ENCODE measurements at regions not wholly inside any gene's neighbourhood (a gene's known extent, or its start where the extent isn't known, plus 50 kb on each side); places are given as distances from the start of the nearest gene placed in this dataset.
A peak's percentile ranks its signal among the peaks of the same experiment; 100 is the strongest.
"Not testable (repeated sequence)": the region's sequence is repeated elsewhere in the genome, so short reads cannot be mapped to it uniquely, and the experiment has no call there.

DNA sequence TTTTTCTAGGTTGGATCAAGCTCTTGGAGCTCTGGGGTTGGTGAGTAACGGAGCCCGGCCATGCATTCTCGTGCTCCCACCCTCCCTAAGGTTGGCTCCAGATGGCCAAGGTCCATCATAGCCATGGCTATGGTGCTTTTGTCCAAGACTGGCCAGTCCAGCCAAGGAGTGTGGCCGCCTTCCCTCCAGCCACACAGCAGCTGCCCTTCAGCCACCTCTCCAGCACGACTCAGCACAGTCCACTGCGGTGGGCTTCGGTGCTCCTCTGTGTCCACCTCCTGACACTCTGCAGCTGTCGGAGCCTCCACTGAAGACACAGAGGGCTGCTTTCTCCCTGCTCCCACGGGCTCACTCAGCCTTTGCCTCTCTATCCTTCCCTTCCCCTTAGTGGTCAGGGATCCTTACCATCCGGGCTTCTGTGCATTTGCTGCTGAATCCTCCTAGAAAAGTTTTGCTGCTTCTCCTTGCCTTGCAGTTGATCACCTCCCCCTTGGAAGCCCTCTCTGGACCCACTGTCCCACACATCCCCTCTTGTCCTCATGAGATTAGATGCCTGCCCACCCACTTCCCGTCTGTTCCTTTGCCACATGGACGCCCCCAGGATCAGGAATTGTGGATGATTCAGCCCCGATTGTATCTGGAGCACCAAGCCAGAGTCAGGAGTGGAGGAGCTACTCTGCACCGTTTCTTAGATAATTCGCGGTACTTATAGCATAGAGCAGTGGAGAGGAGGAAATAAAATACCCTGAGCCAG, 177.1 kb upstream of the COPS8 start:
- intact Hi-C loops (cut with DNase I) = no loop called here
- DNase-seq = peak in 1 of 10 donors; percentile 47

DNA sequence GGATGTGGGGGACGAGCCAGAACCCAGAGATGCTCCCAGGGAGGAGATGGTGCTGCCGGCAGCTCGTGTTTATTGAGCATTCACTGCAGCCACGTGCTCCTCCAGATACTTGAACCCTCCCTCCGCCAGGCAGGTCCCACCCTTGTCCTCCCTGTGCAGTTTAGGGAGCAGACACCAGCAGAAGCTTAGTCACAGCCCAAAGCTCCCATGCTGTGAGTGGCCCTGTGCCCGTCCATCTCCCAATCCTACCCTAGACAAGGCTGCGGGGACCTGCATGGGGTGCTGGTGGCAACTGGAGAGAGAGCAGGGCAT, 176.5 kb upstream of the COPS8 start:
- DNase-seq = peak in 1 of 10 donors; percentile 66
- intact Hi-C loops (cut with DNase I) = no loop called here

DNA sequence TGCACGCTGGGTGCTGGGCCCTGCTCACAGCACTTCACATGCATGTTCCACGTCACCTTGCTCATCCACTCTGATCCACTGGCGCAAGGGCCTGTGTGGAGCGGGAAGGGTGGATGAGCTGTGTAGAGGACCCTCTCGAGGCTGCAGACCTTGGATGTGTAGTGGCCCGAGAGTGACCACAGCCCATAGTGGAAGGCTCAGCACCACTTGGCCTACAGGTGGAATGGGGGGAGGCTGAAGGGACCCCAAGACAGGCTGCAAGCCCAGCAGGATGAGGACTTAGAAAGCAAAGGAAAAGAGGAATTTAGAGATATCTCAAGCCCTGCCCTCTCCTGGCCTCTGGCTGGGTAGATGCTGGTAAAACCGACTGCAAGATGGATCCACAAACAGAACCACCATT, 175.9 kb upstream of the COPS8 start:
- intact Hi-C loops (cut with DNase I) = no loop called here
- no peak for DNase-seq

DNA sequence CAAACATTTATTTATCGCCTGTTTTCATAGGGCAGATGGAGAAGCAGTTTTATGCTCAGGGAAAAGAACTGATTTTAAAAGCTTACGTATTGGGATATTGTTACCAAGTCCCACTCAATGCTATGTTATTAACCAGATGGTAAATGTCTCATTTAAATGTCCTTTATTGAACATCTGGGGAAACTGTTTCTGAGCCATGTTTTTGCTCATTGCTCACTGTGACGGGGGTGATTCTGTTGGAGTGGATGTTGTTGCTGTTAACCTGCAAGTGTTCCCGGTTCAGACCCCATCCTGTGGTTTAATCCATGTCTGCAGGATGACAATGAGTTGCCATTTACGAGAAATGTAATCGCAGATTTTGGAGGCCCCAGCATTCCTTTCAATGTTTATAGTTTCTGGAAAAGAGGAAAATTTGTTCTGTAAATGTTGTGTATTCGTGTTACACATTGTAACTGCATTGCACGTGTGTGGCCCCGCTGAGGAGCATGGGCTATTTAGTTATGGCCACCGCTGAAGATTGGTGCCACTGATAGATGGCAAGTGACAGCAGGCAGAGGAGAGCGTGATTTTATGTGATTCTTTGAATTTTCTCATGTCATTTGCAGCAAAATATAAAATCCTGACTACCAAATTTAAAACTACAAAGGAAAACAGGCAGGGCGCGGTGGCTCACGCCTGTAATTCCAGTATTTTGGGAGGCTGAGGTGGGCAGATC, 174.8 kb upstream of the COPS8 start:
- intact Hi-C loops (cut with DNase I) = no loop called here
- no peak for DNase-seq

DNA sequence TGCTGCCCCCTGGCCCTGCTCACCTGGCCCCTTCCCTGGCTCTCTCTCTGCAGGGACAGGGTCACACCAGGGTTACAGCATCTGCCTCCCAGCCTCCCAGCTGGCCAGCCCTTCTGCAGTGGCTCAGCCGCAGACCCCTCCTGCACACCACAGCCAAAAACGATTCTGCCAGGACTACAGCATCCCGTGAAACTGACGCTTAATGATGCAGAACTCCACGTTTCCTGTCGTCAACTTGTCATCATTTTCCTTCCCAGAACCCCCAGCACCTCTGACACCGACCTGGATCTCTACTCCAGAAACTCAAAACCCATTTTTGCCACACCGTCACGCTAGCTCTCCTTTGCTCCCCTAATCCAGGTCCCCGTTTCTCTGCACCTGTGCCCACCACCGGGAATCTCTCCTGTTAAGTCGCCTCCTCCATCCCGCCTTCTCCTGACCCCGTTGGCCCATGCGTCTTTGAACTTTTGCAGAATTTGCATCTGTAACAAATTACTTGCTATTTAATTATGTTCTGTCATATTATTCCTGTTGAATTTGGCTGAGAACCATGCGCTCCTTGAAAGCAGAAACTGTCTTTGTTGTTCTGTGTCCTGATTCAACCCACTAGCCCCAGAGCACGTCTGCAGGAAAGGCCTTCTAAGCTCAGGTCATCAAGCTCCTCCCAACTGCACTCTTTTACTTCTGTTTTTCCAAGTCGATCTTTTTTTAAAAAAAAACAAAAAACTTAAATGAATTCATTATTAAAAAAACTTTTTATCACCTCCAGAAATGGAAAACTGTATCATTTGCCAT, 173.2 kb upstream of the COPS8 start:
- DNase-seq = no peak
- intact Hi-C loops (cut with DNase I) = no loop called here

DNA sequence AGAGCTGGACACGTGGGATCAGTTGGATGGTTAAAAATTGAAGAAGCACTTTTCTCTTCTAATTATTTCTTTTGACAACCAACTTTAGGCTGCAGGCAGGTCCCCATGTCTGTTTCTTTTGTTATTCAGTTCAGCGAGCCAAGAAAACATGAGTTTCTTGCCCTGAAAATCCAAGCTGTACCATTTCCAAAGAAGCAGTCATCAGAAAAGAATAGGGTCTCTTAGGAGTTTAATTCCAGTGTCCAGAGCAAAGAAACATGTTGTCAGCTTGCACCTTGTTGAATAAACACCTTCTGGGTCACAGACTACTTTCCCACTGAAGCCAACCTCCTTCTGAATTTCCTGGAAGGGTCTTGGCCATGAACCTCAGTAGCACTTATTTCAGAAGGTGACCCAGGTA, 170.5 kb upstream of the COPS8 start:
- intact Hi-C loops (cut with DNase I) = no loop called here
- no peak for DNase-seq

DNA sequence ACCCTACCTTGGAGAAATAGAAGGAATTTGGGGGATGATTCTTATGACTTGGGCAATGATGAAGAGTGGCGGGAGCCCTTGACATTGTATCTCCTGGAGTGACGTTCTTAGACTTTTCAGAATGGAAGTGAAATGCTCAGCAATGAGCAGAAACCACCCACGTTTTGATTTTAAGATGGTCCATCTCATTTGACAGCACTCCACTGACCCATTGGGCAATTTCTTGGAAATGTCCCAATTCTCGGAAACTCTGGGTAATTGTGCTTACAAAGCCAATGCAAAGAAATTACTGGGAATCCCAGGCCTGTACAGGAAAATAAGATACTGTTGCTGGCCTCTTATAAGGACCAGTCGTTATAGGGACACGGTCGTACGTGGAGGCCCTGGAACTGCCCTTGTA, 170.0 kb upstream of the COPS8 start:
- DNase-seq = no peak
- intact Hi-C loops (cut with DNase I) = no loop called here

DNA sequence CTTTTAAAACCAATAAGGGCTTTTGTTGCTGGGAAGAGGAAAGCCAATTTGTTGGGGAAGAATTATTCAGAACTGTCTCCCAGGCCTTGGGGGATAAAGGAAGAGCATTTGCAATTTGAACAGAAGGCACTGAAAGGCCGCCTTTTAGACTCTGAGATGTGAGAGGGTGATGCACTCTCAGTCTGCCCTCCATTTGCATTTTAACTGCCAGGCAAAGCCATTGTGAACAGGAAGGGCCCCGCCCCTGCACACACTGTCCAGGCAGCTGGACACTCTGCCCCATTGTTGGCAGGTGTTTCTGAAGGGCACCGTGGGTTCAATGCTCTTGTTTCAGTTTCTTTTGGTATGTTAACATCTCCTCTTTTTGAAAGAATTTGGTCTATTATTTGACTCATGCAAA, 169.5 kb upstream of the COPS8 start:
- peak in 2 of 10 donors; percentile 27 to 81 for DNase-seq
- intact Hi-C loops (cut with DNase I) = no loop called here

DNA sequence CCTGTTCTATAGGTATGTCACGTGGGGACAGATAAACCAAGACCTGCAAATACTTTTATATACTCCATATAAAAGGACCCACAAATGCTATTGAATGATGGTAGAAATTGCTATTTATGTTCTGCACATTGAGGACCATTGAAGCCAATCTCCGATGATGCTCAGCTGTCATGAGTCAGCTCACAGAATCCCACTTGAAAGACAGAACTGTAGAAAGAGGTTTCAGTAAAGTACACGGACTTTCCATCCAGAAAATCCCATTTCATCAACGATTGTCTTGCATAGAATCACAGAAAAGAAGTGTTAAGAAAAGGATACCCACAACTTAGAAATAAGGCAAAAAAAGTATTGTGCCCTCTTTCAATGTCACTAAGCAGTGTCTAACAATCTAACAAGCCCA, 169.0 kb upstream of the COPS8 start:
- DNase-seq = no peak
- intact Hi-C loops (cut with DNase I) = no loop called here

DNA sequence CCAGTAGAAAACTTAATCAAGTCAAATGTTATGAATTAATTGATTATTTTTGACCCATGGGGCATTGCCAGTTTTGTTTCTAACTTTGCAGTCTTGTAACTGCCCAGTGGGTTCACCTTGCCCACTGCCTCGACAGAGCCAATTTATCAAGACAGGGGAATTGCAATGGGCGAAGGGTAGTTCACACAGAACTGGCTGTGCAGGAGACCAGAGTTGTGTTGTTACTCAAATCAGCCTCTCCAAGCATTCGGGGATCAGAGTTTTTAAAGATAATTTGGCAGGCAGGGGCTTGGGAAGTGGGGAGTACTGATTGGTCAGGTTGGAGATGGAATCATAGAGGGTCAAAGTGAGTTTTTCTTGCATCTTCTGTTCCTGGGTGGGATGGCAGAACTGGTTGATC, 168.5 kb upstream of the COPS8 start:
- intact Hi-C loops (cut with DNase I) = no loop called here
- no peak for DNase-seq

DNA sequence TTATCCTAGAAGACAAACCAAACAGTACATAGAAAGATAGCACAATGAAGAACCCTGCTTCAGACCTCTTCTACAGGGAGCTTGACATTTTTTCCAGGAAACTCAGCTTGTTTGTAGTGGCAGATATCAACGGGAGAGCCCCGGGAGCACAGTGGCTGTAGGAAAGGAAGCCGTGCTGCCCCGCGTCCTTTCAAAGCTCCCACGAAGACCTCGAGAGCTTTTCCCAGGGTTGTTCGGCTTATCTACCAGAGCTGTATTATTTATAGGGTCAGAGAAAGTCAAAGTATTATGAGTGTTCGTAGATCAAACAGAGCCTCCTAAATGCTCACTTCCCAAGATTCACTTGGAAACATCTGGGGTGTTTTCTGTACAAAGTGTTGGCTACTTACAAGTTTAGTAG, 167.1 kb upstream of the COPS8 start:
- no peak for DNase-seq
- intact Hi-C loops (cut with DNase I) = no loop called here

DNA sequence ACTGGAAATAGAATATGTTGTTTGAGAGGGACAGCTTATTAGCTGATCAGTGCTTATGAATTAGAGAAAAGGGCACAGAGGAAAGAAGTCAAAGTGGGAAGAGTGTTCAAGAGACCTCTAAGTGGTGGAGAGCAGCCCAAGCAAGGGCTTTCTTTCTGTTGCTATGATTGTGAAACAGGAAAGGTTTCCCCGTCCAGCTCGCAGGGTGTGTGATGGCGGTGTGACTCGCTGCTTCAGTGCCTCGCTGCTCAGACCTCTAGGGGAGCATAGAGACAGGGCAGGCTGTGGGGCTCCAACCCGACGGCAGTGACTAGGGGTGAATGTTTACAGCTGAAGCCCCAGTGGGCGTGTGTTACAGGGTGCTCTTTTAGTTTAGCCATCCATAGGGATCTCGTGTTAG, 166.5 kb upstream of the COPS8 start:
- no peak for DNase-seq
- intact Hi-C loops (cut with DNase I) = no loop called here

DNA sequence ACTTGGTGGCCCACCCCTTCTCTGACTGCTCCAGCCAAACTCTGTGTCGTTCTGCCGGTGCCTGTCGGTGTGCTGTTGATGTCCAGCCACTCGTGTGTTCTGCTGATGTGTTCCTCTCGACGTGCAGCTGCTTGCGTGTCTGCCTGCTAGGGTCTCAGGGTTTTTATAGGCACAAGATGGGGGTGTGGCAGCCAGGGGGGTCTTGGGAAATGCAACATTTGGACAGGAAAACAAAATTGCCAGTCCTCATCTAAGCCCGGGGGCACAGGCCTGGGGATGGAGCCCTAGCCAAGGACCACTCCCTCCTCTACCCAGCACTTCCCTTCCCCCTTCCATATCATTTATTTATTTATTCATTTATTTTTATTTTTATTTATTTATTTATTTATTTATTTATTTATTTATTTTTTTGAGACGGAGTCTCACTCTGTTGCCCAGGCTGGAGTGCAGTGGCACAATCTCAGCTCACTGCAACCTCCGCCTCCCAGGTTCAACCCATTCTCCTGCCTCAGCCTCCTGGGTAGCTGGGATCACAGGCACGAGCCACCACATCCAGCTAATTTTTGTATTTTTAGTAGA, 165.8 kb upstream of the COPS8 start:
- peak in 1 of 10 donors; percentile 40 for DNase-seq
- intact Hi-C loops (cut with DNase I) = not testable (repeated sequence)

DNA sequence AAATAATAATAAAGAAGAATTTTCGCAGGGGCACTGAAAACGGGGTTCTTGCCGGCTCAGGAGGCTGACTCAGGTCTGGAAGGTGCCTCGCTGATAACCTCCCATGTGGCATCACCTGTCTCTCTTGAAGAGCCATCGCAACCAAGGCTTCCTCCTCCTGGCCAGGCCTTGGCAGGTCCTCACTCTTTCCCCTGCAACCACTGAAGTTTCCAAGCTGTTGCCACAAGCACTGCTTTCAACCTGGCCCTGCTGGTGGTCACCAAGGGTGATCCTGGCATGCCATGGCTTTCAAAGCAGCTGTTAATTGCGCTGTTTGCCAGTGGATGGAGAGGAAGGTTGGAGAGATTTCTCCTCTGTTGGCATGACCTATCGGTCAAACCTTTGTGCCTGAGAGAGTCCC, 163.6 kb upstream of the COPS8 start:
- peak in 1 of 10 donors; percentile 46 for DNase-seq
- intact Hi-C loops (cut with DNase I) = no loop called here

DNA sequence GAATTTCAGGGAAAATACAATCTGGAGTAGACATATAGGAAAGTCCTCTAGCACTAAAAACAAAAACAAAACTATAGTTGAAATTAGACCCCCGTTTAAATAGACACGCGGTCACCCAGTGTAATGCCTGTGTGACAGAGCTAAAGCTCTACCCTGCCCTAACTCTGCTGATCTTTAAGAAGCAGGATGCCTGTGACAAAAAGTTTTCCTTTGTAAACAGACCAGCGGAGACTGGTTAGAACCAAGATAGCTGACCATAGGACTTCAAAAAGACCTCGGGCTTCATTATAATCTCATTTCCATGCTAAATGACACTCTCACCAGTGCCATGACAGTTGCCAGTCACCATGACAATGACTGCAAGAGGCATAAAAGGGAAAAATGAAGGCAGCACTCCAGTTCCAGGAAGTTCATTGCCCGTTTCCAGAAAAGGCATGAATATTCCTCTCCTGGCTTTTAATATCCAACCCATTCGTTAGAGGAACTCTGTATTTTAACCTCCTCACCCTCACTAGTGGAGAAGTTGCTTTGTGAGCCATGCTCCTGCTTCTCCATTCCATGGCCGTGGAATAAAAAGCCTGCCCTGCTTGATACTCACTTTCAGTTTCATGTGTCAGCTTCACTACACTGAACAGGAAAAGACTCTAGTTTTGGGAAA, 157.2 kb upstream of the COPS8 start:
- no peak for DNase-seq
- intact Hi-C loops (cut with DNase I) = no loop called here

DNA sequence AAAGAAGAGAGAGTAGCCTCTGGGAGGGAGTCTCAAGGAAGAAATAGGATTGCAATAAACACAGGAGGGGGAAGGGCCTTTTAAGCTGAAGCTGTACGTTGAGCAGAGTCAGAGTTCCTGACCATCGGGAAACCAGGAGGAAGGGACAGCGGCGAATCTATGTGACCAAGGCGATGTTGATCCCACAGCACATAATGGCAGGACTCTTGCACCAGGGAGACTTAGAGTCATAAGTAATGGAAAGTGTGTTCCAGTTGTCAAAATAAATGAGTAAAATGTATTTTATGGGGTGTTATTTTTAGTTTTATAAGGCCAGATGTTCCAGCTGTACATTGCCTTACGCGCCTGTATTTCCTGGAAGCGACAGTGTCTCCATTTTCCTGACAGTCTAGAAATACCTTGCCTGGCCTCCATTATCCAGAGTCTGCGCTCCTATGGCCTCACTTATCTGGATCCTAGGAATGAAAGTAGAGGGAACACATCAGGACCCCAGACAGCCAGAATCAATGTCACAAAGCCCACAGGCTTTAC, 152.8 kb upstream of the COPS8 start:
- DNase-seq = no peak
- intact Hi-C loops (cut with DNase I) = no loop called here

DNA sequence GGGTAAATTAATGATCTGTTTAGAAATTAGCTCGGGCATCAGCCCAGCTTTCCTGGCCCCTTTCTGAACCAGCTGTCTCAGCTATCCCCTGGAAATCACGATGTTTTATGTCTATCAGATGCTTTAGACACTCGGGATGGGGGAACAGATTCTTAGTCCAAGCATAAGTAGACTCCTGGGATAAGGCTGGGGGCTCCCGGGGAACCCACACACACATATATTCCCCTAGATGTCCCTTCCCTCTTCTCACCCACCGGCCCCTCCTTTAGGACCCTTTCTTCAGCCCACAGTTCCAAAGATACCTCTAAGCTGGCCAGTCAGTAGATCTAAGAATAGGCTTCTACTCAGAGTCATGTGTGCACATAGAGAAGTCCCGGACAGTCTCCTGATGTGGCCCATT, 151.5 kb upstream of the COPS8 start:
- intact Hi-C loops (cut with DNase I) = no loop called here
- DNase-seq = no peak

DNA sequence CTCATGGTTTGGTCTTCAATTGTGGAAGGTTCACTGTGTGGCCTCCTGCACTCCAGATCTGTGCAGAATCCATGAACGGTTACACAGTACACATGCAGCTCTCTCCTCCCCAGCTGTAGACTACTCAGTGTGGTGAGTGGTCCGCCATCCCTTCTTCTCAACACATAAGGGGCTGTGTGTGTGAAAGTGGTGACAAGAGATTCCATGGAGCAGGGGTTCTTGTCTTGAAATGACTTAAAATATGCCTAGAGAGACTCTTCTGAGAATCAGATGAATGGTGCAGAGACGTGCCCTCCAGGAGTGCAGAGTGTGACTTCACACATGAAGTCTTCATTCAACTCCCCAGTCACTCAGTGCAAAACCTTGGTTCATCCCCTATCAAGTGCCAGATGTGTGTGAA, 151.0 kb upstream of the COPS8 start:
- DNase-seq = no peak

DNA sequence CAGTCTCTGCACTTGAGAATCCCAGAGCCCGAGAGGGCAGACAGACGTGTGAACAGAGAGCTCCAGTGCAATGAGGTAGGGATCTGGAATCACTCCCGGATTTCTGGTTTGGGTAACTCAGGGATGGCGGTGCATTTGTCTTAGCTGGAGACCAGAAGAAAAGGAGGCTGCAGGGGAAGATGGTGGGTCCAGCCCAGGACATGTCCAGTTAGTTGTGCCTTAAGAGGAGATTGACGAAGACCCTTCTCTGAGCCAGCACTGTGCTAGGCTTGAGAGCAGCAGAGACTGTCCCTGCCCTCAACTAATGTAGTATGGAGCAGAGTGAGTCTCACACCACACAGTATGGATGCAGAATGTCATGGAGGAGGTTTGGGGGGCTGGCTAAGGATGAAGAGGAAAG, 150.6 kb upstream of the COPS8 start:
- intact Hi-C loops (cut with DNase I) = no loop called here
- no peak for DNase-seq

More for the DNA sequence above, 151.0 kb upstream of the COPS8 start:
- intact Hi-C loops (cut with DNase I) = no loop called here

DNA sequence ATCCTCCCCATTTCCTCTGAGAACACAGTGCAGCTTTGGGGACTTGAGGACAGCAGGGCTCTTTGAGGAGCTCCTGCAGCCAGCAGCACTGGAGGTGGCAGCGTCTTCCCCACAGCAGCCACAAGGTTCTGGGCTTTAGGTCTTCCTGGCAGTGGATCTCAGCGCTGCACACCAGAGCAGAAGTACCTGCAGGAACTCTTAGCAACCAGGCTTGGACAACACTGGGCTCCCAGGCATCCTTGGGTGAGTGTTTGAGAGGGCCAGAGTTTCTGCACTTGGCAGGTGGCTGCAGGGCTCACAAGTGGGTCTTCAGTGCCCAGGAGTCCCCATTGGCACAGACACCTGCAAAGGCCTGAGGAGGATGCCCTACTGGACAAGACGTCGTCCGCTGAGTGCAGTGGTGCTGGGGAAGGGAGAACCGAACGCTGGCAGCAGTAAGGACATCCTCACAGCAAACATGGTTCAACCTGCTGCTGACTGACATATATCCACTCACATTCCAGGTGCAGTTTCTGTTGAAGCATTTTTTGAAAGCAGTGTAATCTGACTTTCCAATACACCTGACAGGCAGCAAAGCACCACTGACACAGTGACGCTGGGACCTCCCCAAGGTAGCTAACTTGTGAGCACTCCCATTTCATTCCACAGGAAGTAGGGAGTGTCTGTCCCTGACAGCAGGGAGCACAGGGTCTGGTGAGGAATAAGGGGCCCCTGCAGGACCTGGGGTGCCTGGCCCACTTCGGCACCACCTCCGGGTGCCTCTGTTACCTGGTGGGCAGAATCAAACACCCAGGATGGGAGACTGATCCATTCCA, 149.9 kb upstream of the COPS8 start:
- no peak for DNase-seq
- intact Hi-C loops (cut with DNase I) = no loop called here
